ENCODE measurements at regions not wholly inside any gene's neighbourhood (a gene's known extent, or its start where the extent isn't known, plus 50 kb on each side); places are given as distances from the start of the nearest gene placed in this dataset.

DNA sequence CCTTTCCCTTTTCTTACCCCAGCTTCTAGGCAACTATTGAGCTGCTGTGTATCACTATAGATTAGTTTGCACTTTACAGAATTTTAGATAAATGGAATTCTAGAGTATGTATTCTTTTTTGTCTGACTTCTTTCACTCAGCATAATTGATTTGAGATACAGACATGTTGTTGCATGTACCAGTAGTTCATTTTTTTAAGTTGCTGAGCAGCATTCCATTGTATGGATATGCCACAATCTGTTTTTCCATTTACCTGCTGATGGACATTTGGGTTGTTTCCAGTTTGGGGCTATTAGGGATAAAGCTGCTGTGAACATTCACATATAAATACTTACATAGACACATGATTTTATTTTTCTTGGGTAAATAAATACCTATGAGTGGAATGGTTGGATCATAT, 135.7 kb downstream of the IGF1 start:
- Histone ChIP-seq H3K4me3 (no peak overlapping the region), H3K36me3 (no peaks in the 10 kb centered on the region), H3K4me1 (no peaks in the 10 kb centered on the region), H3K27ac (no peak overlapping the region), H3K27me3 (no peaks in the 10 kb centered on the region), H3K9me3 (peaks cover 0 to 7% (median 0%) of the 10 kb centered on the region in 4 donors)
- TF ChIP-seq, protein P1, sequence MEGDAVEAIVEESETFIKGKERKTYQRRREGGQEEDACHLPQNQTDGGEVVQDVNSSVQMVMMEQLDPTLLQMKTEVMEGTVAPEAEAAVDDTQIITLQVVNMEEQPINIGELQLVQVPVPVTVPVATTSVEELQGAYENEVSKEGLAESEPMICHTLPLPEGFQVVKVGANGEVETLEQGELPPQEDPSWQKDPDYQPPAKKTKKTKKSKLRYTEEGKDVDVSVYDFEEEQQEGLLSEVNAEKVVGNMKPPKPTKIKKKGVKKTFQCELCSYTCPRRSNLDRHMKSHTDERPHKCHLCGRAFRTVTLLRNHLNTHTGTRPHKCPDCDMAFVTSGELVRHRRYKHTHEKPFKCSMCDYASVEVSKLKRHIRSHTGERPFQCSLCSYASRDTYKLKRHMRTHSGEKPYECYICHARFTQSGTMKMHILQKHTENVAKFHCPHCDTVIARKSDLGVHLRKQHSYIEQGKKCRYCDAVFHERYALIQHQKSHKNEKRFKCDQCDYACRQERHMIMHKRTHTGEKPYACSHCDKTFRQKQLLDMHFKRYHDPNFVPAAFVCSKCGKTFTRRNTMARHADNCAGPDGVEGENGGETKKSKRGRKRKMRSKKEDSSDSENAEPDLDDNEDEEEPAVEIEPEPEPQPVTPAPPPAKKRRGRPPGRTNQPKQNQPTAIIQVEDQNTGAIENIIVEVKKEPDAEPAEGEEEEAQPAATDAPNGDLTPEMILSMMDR (IDR thresholded peaks at IDR 0.05): no peak
- TF ChIP-seq POLR2A (IDR thresholded peaks at IDR 0.05) (no peak), EP300 (IDR thresholded peaks at IDR 0.05) (no peak)
- no peak for DNase-seq (ENCODE audit: low spot score in 2 of 2)

DNA sequence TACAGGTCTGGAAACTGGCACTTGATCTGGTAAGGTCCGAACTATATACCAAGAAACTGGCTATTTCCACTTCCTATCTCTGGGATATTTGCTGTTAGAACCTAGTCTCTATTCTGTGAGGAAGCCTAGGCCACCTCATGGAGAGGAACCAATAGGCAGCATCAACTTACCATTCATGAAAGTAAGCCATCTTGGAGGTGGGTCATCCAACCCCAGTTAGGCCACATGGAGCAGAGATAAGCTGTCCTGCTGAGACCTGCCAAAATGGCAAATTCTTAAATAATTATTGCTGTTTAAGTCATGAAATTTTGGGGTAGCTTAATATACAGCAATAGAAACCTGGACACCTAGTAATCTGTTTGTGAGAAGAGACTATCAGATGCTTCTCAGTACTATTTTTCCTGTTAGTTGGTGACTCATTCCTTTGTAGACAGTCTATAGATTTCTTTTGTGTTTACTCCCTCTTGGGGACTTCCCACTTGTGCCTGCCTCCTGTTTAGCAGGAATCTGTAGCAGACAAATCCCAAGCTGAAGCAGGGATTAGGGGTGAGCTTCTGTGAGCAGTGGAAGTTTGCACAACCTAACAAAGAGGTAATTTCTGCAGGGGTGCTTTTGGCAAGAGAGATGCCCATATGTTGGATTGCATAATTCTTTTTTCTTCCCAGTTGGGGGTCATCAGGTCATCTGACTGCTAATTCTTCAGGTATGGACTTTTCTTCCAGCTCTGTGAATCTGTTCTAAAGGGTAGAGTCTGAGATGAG, 136.8 kb downstream of the IGF1 start:
- Histone ChIP-seq H3K9me3 (peaks cover 0 to 7% (median 0%) of the 10 kb centered on the region in 4 donors), H3K27me3 (no peaks in the 10 kb centered on the region), H3K4me1 (no peaks in the 10 kb centered on the region), H3K27ac (no peak overlapping the region), H3K36me3 (no peaks in the 10 kb centered on the region), H3K4me3 (no peak overlapping the region)
- WGBS, 2 donors: 94 to 96% methylated on average over 1 of the region's 1 CpG
- TF ChIP-seq EP300 (IDR thresholded peaks at IDR 0.05) (no peak), POLR2A (IDR thresholded peaks at IDR 0.05) (no peak)
- TF ChIP-seq, protein P1 (IDR thresholded peaks at IDR 0.05): no peak
- no peak for DNase-seq (ENCODE audit: low spot score in 2 of 2)

DNA sequence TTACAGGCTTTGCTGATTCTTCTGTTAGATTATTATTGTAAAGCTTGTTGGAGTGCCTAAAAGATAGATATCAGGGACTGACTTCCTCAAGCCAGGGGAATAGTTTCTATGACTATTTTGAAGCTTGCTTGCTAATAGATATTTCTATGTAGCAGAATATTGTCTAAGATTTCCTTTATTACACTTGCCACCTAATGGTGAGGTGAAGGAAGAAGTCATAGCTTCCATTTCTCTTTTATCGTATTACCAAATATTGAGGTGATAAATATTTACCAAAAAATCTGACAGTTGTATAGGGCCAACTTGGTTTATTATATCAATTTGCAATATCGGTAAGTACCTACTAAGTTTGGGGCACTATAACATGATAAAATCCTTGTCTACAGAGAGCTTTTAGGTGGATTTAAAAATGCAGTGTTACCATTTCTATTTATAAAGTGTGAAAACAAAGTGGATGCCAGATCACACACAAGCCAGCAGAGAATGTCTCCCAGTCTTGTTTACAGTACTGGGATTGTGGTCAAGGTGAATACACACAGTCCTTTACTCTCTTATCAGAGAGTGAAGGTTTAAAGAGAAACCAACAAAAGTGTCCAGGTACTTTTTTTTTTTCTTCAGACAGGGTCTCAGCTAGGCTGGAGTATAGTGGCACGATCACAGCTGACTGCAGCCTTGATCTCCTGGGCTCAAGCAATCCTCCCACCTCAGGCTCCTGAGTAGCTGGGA, 137.9 kb downstream of the IGF1 start:
- no peaks in the 10 kb centered on the region for H3K36me3 ChIP-seq
- no peak overlapping the region for H3K27ac ChIP-seq
- no peaks in the 10 kb centered on the region for H3K4me1 ChIP-seq
- no peak for TF ChIP-seq POLR2A (IDR thresholded peaks at IDR 0.05)
- TF ChIP-seq, protein P1 (IDR thresholded peaks at IDR 0.05): no peak
- TF ChIP-seq EP300 (IDR thresholded peaks at IDR 0.05): no peak
- WGBS, 2 donors: 93 to 97% methylated on average over 3 of the region's 3 CpGs
- no peak for DNase-seq (ENCODE audit: low spot score in 2 of 2)
- no peak overlapping the region for H3K4me3 ChIP-seq
- no peaks in the 10 kb centered on the region for H3K27me3 ChIP-seq
- H3K9me3 ChIP-seq: peaks cover 0 to 7% (median 0%) of the 10 kb centered on the region in 4 donors

DNA sequence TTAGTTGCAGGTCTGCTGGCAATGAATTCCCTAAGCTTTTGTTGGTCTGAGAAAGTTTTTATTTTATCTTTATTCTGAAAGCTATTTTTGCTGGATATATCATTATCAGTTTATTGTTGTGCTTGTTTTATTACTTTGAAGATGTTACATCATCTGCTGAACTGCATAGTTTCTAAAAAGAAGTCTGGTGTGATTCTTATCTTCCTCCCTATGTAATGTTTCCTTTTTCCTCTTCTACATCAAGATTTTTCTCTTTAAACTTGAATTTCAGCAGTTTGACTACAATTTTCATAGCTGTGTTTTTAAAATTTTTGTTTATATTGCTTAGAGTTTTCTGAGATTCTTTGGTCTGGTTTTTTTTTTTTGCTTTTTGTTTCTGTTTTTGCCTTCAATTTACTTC, 137.1 kb upstream of the PMCH start:
- Histone ChIP-seq H3K9me3 (peaks cover 0 to 4% (median 0%) of the 10 kb centered on the region in 4 donors), H3K27me3 (no peaks in the 10 kb centered on the region), H3K4me1 (no peaks in the 10 kb centered on the region), H3K27ac (no peak overlapping the region), H3K36me3 (no peaks in the 10 kb centered on the region), H3K4me3 (no peak overlapping the region)
- DNase-seq (ENCODE audit: low spot score in 2 of 2): no peak
- TF ChIP-seq EP300 (IDR thresholded peaks at IDR 0.05) (no peak), POLR2A (IDR thresholded peaks at IDR 0.05) (no peak)
- TF ChIP-seq, protein P1 (IDR thresholded peaks at IDR 0.05): no peak

DNA sequence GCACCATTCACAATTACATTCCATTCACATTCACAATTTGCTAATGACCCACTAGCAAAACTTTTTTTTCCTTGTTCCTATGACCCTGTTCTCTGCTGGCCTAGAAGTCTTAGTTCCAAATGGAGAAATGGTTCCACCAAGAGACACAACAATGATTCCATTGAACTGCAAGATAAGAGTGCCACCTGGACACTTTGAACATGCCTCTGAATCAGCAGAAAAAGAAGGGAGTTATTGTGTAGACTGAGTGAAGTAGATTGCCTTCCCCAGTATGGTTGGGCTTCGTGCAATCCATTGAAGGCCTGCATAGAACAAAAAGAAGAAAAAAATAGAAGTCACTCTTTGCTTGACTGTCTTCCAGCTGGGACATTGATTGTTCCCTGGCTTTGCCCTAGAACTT, 133.8 kb upstream of the PMCH start:
- H3K27ac ChIP-seq: no peak overlapping the region
- no peaks in the 10 kb centered on the region for H3K4me1 ChIP-seq
- H3K9me3 ChIP-seq: peaks cover 0 to 4% (median 0%) of the 10 kb centered on the region in 4 donors
- WGBS, 2 donors: 67 to 80% methylated on average over 1 of the region's 1 CpG
- H3K27me3 ChIP-seq: no peaks in the 10 kb centered on the region
- H3K4me3 ChIP-seq: no peak overlapping the region
- TF ChIP-seq EP300 (IDR thresholded peaks at IDR 0.05): no peak
- TF ChIP-seq, protein P1 (IDR thresholded peaks at IDR 0.05): no peak
- TF ChIP-seq POLR2A (IDR thresholded peaks at IDR 0.05): no peak
- H3K36me3 ChIP-seq: no peaks in the 10 kb centered on the region
- DNase-seq (ENCODE audit: low spot score in 2 of 2): no peak

All from tibial nerve (tissue), 4 donors.